DMS 273 treated with DMSO at 0.1 percent for 48 hours (cell line): ENCODE measurements at regions not wholly inside any gene's neighbourhood (a gene's known extent, or its start where the extent isn't known, plus 50 kb on each side); places are given as distances from the start of the nearest gene placed in this dataset.
"Not testable (repeated sequence)": the region's sequence is repeated elsewhere in the genome, so short reads cannot be mapped to it uniquely, and the experiment has no call there.

ENCODE experiments used
- DNase-seq: peaks from one replicate; lab custom pipeline; 2025; lab: John Stamatoyannopoulos, UW

DNA sequence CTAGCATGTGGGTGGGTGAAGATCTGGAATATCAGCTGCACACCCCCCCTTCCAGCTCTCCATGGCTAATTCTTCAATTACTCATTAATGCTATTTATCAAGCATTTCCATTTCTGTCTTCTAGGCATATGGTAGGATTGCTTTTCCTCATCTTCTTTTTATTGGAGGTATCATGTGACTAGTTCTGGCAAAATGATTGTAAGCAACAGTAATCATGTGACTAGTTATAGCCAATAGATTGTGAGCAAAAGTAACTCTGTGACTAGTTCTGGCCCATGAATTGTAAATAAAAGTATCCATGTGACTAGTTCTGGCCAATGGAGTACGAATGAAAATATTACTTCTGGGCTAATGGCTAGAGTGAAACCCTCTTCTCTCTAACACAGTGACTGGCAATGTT, 107.0 kb upstream of the TMEM132E start:
- no peak for DNase-seq

- not testable (repeated sequence) for DNase-seq
Observed at GRCh38 chr17:34471278-34471677, 108.1 kb upstream of the TMEM132E start.

GRCh38 chr17:34465789-34466188, 102.8 kb upstream of the CCL1 start:
- no peak for DNase-seq

DNA sequence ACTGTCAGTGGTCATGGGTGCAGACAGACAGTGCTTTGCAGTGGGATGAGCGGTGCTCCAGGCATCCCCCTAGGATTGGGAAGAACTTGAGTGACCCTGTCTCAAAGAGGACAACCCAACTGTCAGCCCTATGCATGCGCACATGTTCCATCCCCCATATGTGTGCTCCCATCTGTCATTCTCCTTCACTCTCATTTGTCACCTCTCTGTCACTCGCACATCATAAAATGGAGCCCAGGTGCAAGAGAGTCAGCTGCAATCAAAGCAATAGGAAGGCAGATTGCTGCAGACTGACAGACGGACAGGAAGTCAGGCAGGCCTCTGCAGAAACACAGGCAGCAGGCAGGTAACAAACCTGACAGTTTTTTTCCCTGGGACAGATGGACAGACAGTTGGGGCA, 101.8 kb upstream of the CCL1 start:
- DNase-seq, result no peak

GRCh38 chr17:34458266-34458665, 95.2 kb upstream of the CCL1 start:
- DNase-seq, result no peak

- DNase-seq, result no peak
Observed at GRCh38 chr17:34456121-34456520, 93.1 kb upstream of the CCL1 start.

DNA sequence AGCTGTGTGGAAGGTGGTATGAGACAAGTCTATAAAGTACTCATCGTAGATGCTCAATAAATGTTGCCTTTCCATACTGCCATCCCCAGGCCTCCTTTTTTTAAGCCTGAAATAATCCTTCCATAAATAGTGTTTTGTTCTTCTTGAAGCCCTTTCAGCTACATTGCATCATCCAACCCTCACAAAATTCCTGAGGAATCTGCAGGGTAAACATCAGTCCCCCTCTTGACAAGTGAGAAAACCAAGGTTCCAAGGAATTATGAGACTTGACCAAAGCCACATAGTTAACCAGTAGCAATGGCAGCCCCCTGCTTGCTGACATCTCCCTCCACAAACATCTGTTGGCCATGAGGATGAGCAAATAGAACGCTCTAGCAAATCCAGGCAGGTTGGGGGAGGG, 89.7 kb upstream of the CCL1 start:
- no peak for DNase-seq

DNA sequence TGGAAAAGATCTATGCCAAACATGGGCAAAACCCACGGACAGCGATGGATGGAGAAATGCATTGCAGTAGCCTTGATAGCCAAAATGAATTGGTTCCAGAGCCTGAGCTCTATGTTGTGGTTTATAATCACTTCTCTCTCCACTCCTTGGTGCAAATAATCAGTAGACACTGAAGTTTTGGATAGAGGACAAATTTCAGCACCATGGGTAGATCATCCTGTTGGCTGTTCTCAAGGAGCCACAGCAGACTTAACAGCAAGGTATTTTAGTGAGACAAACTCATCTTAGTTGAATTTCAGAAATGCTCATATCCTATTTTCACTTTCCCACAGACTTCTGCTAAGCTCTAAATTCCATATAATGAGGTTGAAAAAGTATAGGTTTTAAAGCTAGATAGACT, 88.3 kb upstream of the CCL1 start:
- DNase-seq, result no peak

GRCh38 chr17:34447406-34447805, 84.4 kb upstream of the CCL1 start:
- no peak for DNase-seq

GRCh38 chr17:34445101-34445500, 82.1 kb upstream of the CCL1 start:
- no peak for DNase-seq

DNA sequence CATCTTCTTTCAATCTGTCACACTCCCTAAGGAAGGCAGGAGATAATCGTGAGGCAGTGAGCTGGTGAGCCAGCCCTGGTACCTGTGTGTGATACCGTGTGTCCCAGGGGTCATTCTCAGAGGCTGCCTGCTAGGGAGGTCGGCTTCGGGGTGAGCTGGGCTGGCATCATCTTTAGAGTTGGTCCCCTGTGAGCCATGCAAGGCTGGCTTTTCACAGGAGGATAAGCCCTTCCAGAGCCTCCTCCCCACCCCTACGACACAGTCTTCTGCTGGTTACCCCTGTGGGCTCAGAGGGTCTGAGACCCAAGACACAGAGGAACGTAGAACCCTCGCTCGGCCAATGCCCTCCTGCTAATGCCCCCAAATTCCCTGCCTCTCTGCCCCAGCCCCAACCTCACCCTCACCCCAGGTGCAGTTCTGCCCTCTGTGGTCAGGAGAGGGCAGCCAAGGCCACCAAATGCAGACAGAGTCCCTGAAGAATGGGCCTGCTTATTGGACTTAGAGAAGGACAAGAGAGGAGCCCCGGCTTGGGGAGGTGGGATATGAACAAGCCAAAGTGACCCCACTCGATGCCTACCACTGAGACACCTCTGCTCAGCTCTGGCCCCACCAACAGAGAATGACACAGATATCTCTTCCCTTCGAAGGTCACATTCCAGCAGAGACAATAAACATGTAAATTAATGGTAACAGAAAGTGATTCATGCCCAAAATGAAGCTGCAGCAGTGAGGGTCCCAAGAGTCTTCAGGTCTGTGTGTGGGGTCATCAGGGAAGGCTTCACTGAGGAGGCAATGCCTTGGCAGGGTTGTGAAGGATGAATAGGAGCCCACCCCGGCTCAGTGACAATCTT, 80.8 kb upstream of the CCL1 start:
- no peak for DNase-seq

DNA sequence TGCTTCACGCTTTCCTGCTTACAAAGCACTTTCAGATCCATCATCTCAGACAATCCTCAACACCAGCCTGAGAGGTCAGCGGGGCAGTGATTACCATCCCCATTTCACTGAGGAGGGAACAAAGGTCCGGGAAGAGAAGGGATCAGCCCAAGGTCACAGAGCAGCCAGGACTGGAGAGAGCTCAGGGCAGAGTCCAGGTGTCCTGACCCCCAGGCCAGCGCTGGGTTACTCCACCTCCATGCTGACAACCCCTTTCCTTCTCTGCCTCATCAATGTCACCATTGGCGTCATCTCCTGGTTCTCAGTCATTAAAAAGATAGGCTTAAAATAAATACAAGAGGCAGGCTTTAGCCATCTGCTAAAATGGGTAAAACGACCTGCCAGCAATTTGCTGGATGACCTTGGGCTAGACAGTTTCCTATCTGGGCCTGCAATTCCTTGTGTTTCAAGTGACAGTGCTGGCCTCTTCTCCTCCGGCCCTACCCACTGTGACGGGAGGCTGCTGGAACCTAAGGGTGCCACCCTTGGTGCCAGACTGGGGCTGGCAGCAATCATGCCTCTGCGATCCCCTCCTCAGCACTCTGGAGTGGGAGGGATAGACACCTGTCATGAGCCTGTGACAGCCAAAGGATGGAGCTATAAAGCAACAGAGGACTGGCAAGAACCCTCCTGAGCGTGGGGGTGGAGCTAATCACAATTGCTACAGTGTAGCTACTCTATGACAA, 79.5 kb upstream of the CCL1 start:
- DNase-seq, result no peak

- DNase-seq, result no peak
Observed at GRCh38 chr17:34437188-34437587, 74.2 kb upstream of the CCL1 start.

DNA sequence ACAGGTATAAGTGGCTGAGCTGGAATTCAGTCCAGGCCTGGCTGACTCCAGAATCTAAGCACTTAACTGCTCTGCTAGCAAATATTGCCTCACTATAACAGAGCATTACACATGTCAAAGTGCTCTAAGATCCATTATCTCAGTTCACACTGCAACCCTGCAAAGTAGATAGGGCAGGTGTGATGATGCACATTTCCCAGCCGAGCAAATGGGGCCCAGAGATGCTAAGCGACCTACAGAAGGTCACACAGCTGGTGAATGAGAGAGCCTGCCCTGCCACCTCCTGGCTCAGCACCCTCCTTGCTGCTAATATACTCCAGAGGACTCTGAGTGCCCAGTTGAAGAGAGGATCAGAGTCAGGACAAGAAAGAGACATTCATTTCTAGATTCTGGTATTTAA, 73.6 kb upstream of the CCL1 start:
- DNase-seq, result no peak

GRCh38 chr17:34435182-34435928, 72.3 kb upstream of the CCL1 start:
- no peak for DNase-seq

GRCh38 chr17:34434052-34434451, 71.0 kb upstream of the CCL1 start:
- no peak for DNase-seq

DNA sequence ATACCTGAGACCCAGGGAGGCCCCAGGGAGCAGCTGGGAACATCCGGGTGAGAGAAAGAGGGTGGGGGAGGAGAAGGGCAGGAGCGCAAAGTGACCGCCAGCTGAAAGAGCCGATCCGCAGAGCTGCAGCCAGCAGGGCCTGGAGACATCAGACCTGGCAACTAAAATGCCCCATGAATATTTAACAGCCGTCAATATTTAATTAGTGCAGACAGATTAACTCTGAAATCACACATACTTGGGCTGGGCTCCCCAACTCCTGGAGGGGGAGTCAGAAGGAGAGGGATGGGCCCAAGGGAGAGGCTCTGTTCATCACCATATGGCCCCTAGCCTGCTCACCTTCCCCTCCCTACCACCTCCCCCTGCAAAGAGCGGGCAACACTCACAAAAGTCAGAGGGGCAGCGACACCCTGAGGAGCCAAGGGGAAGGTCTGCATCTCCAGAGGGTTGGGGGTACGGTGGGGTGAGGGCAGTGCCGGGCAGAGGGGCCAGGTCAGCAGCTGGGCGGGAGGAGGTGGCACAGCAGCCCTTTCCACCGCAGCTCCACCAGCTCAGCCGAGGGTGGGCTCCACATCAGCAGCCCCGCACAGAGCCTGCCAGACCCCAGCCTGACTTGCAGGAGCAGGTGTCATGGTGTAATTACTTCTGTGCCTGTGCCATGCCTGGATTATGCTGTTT, 61.9 kb upstream of the CCL1 start:
- no peak for DNase-seq

DNA sequence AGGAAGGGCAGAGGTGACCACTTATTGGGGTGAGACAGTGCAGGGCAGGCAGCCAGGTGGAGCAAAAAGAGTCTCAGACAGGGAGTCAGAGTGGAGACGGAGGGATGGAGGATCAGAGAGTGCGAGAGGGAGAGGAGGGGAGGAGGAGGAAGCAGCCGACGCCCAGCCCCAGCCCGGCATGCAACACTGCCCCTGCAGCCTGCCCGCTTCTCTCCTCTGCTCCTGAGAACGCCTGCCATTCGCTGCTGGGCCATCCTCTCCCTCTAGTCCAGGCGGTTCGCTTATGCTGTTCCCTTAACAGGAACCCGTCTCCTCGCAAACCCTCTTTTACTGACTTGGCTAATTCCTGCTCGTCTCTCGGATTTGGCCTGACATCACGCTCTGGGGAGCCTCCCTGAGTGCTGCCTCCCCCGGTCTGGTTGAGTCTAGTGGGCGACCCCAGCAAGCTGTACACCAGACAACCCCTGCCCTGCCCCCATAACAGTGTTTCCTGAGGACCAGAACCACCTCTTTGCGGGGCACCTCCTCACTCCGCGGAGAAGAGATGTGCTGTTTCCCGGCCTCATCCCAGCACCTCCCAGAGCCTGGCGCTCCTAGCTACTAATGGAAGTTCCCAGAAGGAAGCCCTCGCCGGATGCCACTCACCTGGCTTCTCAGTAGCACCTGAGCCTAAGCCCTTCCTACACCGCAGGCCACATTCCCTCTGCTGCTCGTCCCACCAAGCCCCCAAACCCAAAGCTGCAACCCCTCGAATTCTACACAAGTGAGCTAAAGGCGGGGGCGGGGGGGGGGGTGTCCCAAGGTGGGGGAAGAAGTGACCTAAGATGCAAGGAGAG, 61.2 kb upstream of the CCL1 start:
- no peak for DNase-seq

DNA sequence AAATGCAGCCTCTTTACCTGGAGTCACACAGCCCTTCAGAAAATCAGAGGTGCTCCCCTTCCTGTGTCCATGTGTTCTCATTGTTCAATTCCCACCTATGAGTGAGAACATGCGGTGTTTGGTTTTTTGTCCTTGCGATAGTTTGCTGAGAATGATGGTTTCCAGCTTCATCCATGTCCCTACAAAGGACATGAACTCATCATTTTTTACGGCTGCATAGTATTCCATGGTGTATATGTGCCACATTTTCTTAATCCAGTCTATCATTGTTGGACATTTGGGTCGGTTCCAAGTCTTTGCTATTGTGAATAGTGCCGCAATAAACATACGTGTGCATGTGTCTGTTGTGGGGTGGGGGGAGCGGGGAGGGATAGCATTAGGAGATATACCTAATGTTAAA, 60.3 kb upstream of the CCL1 start:
- not testable (repeated sequence) for DNase-seq

- DNase-seq, result no peak
Observed at GRCh38 chr17:34420900-34421299, 57.9 kb upstream of the CCL1 start.

DNA sequence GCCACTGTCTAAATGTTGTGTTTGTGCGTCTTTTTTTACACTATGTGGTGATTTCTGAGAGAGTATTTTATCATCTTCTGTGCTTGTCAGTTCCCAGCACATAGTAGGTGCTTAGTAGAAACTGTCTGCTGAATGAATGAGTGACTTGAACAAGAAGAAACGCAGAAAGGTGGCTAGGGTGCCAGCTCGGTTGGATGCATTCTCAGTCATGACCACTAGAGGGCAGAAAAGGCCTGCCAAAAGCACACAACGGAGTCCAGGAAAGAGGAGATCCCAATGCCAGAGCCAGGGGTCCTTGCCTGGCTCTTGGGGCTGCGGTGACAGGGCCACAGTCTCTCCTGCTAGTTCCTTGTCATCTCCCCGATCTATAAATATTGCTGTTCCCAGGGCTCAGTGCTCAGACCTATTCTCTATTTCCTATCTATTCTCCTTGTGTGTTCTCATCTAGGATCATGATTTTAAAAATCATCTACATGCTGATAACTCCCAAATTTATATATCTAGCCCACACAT, 57.3 kb upstream of the CCL1 start:
- peak; percentile 15 for DNase-seq
